ENCODE measurements at regions not wholly inside any gene's neighbourhood (a gene's known extent, or its start where the extent isn't known, plus 50 kb on each side); places are given as distances from the start of the nearest gene placed in this dataset.

DNA sequence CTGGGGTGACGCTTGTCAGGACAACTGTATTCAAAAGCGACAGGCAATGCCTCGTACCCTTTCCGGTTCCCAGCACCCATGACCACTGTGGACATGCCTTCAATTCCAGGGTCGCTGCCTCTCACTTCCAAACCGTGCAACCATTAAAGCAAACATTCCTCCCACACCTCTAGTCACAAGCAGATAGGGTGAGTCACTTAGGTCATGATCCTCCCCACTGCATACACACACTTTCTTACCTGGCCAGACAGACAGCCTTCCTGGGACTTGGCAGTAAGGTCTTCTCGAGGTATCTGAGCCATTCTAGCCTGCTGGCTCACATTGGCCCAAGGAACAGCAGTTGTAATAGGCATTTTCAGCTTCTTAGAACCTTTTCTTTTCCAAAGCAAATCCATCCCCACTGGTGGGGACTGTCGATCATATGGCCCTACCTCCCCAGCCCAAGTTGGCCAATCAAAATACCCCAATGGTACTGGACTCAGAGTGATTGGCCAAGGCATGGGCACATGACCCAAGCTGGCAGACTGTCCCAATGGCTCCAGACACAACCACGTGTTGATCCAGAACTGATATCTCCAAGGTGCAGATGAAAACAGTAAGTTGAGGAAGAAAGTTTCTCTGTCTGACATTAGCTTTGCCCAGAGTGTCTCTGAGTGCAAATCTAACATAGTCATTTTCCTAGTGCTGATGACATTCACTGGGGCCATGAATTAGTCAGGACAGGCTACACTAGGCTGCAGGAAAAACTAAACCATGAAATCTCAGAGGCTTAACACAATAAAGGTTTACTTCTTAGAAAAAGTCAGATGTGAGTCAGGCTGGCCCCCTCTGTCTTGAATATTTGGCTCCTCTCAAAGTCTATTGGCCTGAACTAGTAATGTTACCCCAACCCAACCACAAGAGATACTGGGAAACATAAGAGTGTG lies 113.8 kb downstream of the RRAGC start:
- TF ChIP-seq, protein P1, sequence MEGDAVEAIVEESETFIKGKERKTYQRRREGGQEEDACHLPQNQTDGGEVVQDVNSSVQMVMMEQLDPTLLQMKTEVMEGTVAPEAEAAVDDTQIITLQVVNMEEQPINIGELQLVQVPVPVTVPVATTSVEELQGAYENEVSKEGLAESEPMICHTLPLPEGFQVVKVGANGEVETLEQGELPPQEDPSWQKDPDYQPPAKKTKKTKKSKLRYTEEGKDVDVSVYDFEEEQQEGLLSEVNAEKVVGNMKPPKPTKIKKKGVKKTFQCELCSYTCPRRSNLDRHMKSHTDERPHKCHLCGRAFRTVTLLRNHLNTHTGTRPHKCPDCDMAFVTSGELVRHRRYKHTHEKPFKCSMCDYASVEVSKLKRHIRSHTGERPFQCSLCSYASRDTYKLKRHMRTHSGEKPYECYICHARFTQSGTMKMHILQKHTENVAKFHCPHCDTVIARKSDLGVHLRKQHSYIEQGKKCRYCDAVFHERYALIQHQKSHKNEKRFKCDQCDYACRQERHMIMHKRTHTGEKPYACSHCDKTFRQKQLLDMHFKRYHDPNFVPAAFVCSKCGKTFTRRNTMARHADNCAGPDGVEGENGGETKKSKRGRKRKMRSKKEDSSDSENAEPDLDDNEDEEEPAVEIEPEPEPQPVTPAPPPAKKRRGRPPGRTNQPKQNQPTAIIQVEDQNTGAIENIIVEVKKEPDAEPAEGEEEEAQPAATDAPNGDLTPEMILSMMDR (IDR thresholded peaks at IDR 0.05), result no peak
- TF ChIP-seq POLR2A (IDR thresholded peaks at IDR 0.05), result no peak
- TF ChIP-seq POLR2AphosphoS5 (IDR thresholded peaks at IDR 0.05; ENCODE audit: insufficient read depth in 1 of 2, low read depth in 1 of 2), result no peak

Data from vagina (tissue), 2 donors.